LNCaP clone FGC (cell line): ENCODE measurements at regions not wholly inside any gene's neighbourhood (a gene's known extent, or its start where the extent isn't known, plus 50 kb on each side); places are given as distances from the start of the nearest gene placed in this dataset.

Experiments used
- DNase-seq: peaks from one replicate; pipeline ENCODE4 v3.0.0-alpha.2; 2011; ENCODE audit warnings: low read depth
- H3K4me3 ChIP-seq: 2 replicates; pipeline ENCODE4 v1.5.1; 2011; ENCODE audit warnings: mild to moderate bottlenecking, low read depth, low read length, control low read depth
- CTCF ChIP-seq: IDR thresholded peaks from 2 replicates; pipeline ENCODE4 v1.5.1; 2012; ENCODE audit warnings: mild to moderate bottlenecking; ENCODE audit not compliant: control insufficient read depth, insufficient read depth; ENCODE audit errors: extremely low read depth

DNA sequence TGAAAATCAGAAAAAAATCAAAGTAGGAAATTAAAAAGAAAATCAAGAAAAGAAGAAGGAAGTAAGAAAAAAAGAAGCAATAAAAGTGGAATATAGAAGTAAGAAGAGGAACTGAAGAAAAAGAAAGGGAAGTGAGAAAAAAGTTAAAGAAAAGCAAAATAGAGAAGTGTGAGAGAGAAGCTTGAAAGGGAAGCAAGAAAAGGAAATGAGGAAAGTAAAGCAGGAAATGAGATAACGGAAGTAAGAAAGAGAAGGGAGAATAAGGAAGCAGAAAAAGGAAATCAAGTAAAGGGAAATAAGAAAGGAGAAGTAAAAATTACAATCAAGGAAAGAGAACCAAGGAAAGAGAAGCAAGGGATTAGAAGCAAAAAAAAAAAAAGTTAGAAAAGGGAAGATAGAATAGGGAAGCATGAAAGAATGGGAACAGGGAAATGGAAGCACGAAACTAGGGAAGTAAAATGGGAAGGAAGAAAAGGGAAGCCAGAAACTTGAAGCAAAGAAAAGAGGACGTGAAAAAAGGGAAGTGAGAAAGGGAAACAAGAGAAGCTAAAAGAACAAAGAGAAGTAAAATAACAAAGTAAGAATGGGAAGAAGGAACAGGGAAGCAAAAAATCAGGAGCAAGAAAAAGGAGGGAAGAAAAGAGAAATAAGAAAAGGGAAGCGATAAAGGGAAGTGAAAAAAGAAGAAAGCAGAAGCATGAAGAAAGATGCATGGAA, 243.3 kb upstream of the NCKAP5 start:
- no peak overlapping the region for H3K4me3 ChIP-seq
- TF ChIP-seq CTCF = no peak
- DNase-seq = no peak

- H3K4me3 ChIP-seq = no peak overlapping the region
- TF ChIP-seq CTCF = no peak
- no peak for DNase-seq
These were observed 244.8 kb upstream of the NCKAP5 start for GRCh38 chr2:133812826-133813617.

DNA sequence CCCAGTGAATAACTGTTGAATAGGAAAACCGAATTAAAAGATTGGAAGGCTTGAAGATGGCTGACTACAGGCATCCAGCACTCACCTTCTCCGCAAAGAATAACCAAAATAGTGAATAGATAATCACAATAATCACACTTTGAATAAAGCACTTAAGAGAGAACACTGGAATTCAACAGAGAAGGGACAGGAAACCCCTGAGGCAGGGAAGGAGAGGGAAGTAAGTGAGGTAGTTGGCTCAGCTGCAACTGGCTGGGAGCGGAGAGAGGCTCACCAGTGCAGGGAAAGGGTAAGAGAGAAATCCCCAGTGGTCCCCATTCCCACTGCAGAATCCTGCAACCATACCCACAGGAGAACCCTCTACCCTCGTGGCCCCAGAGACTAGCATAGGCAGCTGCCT, 246.6 kb upstream of the NCKAP5 start:
- DNase-seq = no peak
- no peak for TF ChIP-seq CTCF
- no peak overlapping the region for H3K4me3 ChIP-seq

GRCh38 chr2:133816037-133816436, 247.8 kb upstream of the NCKAP5 start:
- no peak for TF ChIP-seq CTCF
- no peak for DNase-seq
- no peak overlapping the region for H3K4me3 ChIP-seq

GRCh38 chr2:133817680-133818566, 249.7 kb upstream of the NCKAP5 start:
- no peak for TF ChIP-seq CTCF
- no peak overlapping the region for H3K4me3 ChIP-seq
- no peak for DNase-seq

GRCh38 chr2:133818661-133819060, 250.4 kb upstream of the NCKAP5 start:
- DNase-seq = no peak
- H3K4me3 ChIP-seq = no peak overlapping the region
- TF ChIP-seq CTCF = no peak
